A673 (cell line): ENCODE measurements at regions not wholly inside any gene's neighbourhood (a gene's known extent, or its start where the extent isn't known, plus 50 kb on each side); places are given as distances from the start of the nearest gene placed in this dataset.
"Not testable (repeated sequence)": the region's sequence is repeated elsewhere in the genome, so short reads cannot be mapped to it uniquely, and the experiment has no call there.

Source experiments
- BruUV-seq: library from RNA; stranded (reverse); fragments of 400-500 nt; replicated peaks from 2 replicates; lab custom pipeline; 2021; lab: Mats Ljungman, UMichigan
- CTCF ChIA-PET: fragments of 300-600 bp; sonication (Branson Sonifier 250); formaldehyde crosslinking; loops from one replicate; lab custom pipeline; 2022; ENCODE audit warnings: antibody characterized with exemption; lab: Charles Lee
- POLR2A ChIA-PET: fragments of 300-600 bp; sonication (Branson Sonifier 250); formaldehyde crosslinking; loops from one replicate; lab custom pipeline; 2022; ENCODE audit warnings: antibody characterized with exemption; ENCODE audit not compliant: low non-redundant PET; lab: Charles Lee
- DNase-seq: peaks from one replicate; pipeline ENCODE4 v3.0.0-alpha.2; 2015; ENCODE audit warnings: low spot score
- H3K27ac ChIP-seq: fragments of 200-600 bp; sonication (generic); 2 replicates; pipeline ENCODE4 v1.5.1; 2016; ENCODE audit warnings: mixed run types, low read depth, mild to moderate bottlenecking, mixed read lengths, antibody characterized with exemption, low read length; ENCODE audit not compliant: poor library complexity, severe bottlenecking
- H3K27me3 ChIP-seq: fragments of 200-600 bp; sonication (generic); replicated peaks from 2 replicates; pipeline ENCODE4 v1.6.1; 2017; ENCODE audit warnings: mixed run types, low read depth, mild to moderate bottlenecking, mixed read lengths, antibody characterized with exemption, low read length; ENCODE audit not compliant: insufficient read depth, poor library complexity
- H3K36me3 ChIP-seq: fragments of 200-600 bp; sonication (generic); 2 replicates; pipeline ENCODE4 v1.6.1; 2016; ENCODE audit warnings: mixed run types, mild to moderate bottlenecking, mixed read lengths, antibody characterized with exemption, low read length; ENCODE audit not compliant: insufficient read depth, poor library complexity, severe bottlenecking
- H3K4me1 ChIP-seq: fragments of 200-600 bp; sonication (generic); 2 replicates; pipeline ENCODE4 v1.6.1; 2017; ENCODE audit warnings: mixed run types, mild to moderate bottlenecking, mixed read lengths, antibody characterized with exemption, low read length; ENCODE audit not compliant: insufficient read depth, poor library complexity, severe bottlenecking
- H3K4me3 ChIP-seq: fragments of 200-600 bp; sonication (generic); 2 replicates; pipeline ENCODE4 v1.5.1; 2016; ENCODE audit warnings: low read depth, mixed run types, mild to moderate bottlenecking, mixed read lengths, low read length; ENCODE audit not compliant: poor library complexity, severe bottlenecking
- H3K9me3 ChIP-seq: fragments of 200-600 bp; sonication (generic); 2 replicates; pipeline ENCODE4 v1.6.1; 2016; ENCODE audit warnings: mixed run types, low read depth, mild to moderate bottlenecking, mixed read lengths, antibody characterized with exemption, low read length; ENCODE audit not compliant: poor library complexity, severe bottlenecking
- intact Hi-C: fragments of 100-400 bp; cut with micrococcal nuclease; formaldehyde crosslinking; loops from one replicate; pipeline ENCODE4 v1.10.0; 2022; ENCODE audit not compliant: unreplicated experiment

GRCh38 chr10:38449618-38450017 lies 355.5 kb downstream of the ZNF37A start:
- DNase-seq, intact Hi-C loops, CTCF ChIA-PET, H3K4me3 ChIP-seq, H3K27ac ChIP-seq, H3K36me3 ChIP-seq, BruUV-seq, POLR2A ChIA-PET, H3K27me3 ChIP-seq, H3K4me1 ChIP-seq, H3K9me3 ChIP-seq: not testable (repeated sequence)

- H3K4me3 ChIP-seq, DNase-seq, intact Hi-C loops, H3K36me3 ChIP-seq, H3K27me3 ChIP-seq, H3K4me1 ChIP-seq, POLR2A ChIA-PET, BruUV-seq, H3K9me3 ChIP-seq, CTCF ChIA-PET, H3K27ac ChIP-seq: not testable (repeated sequence)
Measured at GRCh38 chr10:38450372-38451057, 356.4 kb downstream of the ZNF37A start.

GRCh38 chr10:38451306-38451967 lies 357.3 kb downstream of the ZNF37A start:
- H3K27ac ChIP-seq, H3K4me1 ChIP-seq, intact Hi-C loops, CTCF ChIA-PET, H3K4me3 ChIP-seq, POLR2A ChIA-PET, H3K9me3 ChIP-seq, H3K36me3 ChIP-seq, DNase-seq, BruUV-seq, H3K27me3 ChIP-seq: not testable (repeated sequence)
